Left renal cortex interstitium (tissue), 4 donors: ENCODE measurements at regions not wholly inside any gene's neighbourhood (a gene's known extent, or its start where the extent isn't known, plus 50 kb on each side); places are given as distances from the start of the nearest gene placed in this dataset.
"Not testable (repeated sequence)": the region's sequence is repeated elsewhere in the genome, so short reads cannot be mapped to it uniquely, and the experiment has no call there.

ENCODE experiments used
- DNase-seq, 4 donors: peaks; one replicate each; pipeline ENCODE4 v3.0.0-alpha.2; 2013; ENCODE audit warnings: low read depth in 4 of 4, low spot score in 2 of 4, missing footprints in 1 of 4

DNA sequence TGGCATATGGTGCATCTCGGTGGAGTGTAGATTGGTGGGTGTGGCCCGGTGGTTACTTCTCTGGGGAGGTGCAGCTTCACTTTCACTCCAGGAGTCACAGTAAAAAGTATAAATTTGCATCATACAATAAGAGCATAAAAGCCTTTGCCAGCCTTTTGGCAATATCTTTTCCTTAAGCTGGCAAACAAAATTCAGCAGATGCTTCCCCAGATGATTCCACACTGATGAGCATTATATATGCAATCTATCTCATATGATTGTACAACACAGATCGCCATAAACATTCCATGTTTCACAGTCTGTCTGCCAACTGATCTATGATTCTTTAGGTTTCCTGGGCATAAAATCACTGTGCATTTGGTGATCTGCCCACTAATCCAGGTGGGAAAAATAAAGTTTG, 120.2 kb upstream of the ALCAM start:
- DNase-seq = no peak

DNA sequence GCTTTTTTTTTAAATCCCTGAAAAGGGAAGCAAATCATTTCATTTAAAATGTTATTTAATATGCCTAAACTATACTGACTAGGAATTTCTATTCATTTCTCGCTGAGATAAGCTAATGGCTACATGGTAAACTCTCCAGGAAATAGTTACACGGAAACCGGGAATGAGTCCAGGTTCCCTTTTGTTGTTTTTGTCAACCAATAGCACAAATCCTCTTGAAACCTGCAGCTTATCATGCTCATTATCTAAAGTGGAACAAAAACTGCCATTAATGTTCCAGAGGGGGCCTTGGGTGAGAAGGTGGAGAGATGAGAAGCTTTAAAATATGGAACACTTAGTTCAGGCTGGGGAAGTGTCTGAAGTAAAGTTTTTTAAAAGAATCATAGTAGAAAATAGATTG, 113.5 kb upstream of the ALCAM start:
- no peak for DNase-seq

DNA sequence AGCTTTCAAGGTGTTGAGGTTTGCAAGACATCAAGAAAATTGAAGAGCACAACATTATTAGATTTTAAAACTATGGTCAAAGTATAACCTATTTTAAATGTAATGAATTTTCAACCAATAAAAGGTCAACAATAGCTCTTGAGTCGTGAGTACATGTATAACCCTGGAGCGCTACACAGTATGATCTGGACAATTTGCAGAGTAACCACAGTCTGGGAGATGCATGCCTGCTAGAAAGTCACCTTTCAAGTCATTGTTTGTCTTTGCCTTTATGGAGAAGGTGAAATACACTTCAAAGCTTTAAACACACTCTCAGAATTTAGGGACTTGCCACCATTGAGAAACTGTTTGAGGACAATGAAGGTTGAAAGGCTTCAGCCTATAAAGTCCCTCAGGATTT, 112.6 kb upstream of the ALCAM start:
- DNase-seq = no peak

DNA sequence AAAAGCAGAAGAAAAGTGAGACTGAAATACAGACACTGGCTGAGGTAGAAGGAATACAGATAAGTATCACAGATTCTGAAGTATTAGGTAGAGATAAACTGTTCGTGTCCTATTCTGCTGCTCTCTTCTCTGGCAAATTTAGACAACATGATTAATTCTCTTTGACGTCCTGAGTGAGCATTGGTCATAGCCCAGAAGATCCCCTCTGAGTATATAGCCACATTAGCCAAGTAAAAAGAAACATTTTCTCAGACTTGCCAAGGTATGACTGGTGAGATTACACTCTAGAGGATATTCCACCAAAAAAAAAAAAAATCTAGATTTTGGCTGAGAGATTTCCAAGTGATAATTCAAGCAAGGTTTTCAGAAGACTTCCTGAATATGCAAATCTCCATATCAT, 111.4 kb upstream of the ALCAM start:
- no peak for DNase-seq

DNA sequence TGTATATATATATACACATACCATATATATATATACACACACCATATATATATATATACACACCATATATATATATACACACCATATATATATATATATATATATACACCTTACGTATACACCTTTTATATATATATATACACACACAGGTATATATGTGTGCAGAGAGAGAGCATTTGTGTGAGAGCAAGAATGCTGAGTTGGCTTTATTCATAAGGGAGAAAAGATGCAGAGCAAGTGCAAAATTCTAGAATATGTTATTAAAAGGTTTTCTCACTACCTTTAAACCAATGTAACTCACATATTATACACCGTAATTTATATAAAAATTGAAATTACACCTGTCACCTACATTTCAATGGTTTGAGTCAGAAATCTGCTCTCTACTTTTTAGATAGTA, 107.2 kb upstream of the ALCAM start:
- DNase-seq = no peak

DNA sequence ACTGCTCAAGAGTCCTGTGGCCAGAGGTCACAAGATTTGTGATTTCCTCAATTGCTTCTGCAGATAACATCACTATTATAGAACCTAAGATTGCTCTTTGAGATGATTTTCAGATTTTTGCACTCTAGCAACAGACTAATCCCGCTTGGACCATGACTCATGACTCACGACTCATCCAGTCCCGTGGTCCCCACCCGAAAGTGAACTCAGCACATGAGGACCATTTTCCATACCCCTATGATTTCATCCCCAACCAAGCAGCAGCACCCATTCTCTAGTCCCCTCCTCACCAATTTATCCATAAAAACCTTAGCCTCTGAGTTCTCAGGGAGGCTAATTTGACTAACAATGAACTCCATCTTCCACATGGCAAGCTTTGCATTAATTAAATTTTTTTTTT, 106.3 kb upstream of the ALCAM start:
- no peak for DNase-seq

DNA sequence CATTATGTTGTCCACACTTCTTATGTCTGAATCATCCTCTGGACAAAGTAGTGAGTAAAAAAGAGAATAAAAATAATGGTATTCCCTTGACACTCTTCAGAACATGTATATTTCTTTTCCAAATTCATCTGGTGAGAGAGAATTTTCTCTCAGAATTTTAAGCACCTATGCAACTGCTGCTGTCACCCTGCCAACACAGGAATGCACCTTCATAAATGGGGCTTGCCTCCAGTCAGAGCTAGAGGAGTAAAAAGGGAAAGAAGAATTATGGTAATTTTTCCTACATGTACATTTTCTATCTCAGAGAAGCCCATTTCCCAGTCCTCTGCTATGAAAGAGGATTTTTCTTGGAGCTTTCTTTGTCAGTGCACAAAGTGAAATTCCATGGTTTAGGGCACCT, 92.2 kb upstream of the ALCAM start:
- DNase-seq = no peak

DNA sequence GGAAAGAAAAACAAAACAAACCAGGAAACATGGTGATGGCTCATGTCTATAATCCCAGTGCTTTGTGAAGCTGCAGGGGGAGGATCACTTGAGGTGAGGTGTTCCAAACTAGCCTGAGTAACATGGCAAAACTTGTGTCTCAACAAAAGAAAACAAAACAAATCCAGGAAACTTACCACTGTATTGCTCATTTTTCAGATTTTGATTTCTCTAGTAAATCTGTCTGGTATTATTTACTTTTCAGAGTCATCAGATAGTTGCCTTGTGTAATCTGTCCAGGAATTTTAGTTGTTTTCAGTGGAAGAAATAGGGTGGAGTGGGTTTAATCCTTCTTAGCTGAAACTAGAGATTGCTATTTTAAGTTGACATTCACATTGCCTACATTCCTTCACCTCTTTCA, 91.8 kb upstream of the ALCAM start:
- no peak for DNase-seq

DNA sequence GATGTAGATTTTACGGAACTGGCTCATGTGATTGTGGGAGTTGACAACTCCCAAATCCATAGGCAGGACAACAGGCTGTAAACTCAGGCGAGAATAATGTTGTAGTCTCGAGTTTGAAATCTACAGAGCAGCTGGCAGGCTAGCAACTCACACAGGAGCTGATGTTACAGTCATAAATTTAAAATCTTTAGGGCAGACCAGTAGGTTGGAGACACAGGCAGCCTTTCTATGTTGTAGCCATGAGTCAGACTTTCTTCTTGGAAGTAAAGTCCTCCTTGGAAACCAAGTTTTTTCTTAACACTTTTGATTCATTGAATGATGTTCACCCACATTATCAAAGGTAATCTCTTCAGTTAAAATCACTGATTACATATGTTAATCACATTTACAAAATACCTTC, 89.1 kb upstream of the ALCAM start:
- DNase-seq = no peak

DNA sequence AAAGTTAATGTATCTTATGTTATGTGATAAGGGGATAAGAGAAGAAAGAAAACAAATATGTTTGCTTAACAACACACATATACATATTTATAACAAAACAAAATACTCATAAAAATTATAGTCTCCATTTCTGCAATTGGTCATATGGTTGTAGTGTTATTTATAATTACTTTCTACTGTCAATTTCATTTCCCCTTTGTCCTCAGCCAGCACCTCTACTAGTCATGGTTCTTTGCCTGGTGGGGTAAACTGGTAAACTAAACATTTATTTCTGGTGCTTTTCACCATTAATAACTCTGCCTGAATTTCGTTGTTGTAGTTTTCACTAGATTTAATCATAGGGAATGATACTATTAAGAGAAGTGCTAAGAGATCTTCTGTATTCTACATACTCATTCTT, 88.0 kb upstream of the ALCAM start:
- no peak for DNase-seq

DNA sequence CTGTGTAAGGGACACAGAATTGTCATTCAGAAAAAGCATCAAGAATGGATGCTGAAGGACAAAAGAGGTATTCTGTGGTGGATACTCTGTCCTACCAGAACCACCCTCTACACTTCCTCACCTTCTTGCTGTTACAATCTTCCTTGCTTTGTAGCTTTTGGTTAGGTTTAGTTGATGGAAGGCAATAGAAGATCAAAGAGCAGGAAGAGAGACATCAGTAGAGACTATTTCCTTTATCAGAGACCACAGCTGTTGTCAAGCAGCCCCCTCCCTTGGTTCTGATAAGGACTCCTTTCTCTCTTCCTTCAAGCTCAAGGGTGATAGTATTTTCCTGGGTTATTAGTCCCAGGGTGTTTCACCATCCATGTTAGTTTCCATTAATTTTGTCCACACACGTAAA, 84.7 kb upstream of the ALCAM start:
- no peak for DNase-seq

DNA sequence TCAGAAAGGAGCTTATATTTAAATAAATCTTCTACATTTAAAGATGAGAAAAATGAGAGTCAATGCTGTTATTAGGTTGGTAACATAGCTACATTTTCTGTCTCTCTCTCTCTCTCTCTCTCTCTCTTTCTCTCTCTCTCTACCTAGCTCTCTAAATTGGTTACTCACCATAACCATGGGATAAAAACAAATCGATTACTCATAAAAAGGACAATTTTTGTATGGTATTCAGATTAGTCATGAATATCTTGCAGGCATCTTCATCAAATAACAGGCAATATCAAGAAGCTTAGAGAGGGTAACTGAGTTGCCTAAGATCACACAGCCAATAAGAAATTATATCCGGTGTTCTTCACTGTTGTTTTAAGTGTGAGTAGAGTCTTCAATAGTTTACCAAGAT, 81.8 kb upstream of the ALCAM start:
- no peak for DNase-seq

DNA sequence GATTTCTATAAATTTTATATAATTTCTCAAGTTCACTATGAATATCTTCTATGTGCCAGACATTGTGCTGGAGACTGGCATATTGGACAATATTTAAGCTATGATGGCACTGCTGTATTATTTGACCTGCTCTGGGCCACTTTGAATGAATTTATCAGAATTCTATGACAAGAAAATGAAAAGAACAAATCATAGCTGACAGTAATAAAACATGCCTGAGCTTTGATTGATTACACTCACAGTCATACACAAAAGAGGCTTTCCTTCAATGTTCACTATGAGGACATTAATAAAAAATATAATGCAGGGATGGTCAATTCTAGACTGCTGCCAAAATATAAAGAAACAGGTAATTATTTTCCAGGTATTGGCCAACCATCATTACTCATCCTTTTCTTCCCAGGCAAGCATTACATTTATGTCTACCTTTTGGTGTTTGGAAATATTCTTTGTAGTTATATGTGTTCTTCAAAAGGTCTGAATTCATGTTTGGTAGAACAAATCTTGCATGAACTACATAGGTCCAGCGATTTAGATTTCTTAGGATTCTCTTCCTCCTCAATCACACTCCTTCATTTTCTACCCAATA, 81.0 kb upstream of the ALCAM start:
- no peak for DNase-seq

DNA sequence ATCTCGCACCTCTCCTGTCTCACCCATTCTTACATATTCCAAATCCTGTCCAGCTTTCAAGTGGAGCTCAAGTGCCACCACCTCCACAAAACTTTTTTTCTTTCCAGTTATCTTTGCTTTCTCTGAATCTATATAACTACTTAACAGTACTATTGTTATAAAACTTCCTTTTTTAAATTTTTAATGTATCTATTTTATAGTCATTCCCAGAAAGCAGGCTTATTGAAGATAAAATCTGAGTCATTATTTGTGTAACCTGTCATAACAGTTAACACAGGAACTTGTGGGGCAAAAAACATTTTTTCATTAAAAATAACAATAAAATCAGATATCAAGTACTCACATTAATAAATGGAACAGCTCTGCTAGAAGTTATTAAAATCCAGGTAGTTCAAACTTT, 73.3 kb upstream of the ALCAM start:
- DNase-seq = no peak

DNA sequence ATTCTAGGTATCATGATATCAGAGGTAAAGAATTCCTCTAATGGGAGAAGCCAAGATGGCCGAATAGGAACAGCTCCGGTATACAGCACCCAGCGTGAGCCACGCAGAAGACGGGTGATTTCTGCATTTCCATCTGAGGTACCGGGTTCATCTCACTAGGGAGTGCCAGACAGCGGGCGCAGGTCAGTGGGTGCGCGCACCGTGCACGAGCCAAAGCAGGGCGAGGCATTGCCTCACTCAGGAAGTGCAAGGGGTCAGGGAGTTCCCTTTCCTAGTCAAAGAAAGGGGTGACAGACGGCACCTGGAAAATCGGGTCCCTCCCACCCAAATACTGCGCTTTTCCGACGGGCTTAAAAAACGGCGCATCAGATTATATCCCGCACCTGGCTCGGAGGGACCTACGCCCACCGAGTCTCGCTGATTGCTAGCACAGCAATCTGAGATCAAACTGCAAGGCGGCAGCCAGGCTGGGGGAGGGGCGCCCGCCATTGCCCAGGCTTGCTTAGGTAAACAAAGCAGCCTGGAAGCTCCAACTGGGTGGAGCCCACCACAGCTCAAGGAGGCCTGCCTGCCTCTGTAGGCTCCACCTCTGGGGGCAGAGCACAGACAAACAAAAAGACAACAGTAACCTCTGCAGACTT, 70.4 kb upstream of the ALCAM start:
- not testable (repeated sequence) for DNase-seq

DNA sequence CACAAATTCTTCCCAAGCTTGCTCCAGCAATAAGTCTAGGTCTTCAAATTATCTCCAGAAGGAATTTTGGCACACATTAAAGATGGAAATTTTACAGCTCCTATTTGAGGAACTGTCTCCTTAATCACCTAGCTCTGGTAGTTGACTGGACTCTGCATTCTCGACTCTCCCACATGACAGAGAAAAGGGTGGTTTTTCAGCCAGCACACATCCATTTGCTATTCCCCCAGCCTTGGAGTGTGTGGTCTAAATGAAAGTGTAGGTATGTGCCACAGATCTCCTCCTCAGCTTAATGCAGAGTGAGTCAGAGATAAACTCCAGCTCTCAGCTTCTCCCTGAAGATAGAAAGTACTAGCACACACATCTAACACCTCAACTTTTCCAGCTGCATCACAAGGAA, 62.2 kb upstream of the ALCAM start:
- no peak for DNase-seq

DNA sequence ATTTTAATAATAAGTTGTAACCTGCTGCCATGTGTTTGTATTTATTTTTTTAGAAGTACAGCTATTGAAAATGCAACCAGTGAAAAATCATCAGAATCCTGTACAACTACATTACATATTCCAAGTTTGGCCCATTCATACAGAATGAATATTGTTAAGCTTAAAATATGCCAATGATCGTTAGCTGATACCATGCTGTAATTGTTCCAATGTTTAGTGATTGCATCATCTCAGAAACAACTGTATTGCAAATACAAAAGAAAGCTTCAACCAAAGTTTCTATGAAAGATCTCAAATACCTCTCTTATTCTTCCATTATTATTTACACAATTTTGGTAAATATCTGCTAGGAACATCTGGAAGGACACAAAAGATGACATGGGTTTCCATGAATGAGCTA, 51.6 kb upstream of the ALCAM start:
- no peak for DNase-seq

DNA sequence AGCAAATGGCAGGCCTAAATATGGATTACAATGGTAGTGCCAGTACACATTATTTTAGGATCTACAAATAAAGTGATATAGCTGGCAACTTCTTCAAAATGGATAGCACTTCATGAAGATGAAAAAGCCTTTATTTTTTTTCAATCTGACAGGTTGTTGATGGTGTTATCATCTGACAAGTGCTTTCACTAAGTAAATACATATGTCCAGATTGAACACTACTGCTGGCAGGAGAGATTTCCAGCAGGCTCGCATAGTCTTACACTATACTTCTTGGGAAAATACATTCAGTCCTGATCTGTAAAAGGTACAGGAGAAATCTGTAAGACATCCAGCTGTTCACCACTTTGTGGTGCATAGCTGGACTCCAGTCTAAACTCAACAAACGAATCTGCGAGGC, 50.9 kb upstream of the ALCAM start:
- DNase-seq = no peak

DNA sequence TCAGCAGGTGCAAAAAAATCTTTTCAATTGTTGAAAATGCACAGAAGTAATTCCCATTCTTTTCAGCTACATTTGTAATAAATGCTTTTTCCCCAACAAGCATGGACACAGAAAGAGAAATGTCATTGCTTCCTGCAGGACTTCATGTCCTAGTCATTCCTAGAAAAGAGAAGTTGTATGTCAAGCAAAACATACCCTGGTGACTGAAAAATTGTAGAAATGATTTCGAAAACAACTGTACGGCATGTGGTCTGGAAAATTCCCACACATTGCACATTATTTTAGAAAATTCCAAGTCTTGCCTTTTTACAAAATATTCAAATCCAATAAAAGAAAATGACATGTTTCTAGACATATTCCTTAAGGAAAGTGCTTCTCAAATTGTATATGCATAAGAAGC, 50.4 kb upstream of the ALCAM start:
- DNase-seq = no peak
